ENCODE measurements at regions not wholly inside any gene's neighbourhood (a gene's known extent, or its start where the extent isn't known, plus 50 kb on each side); places are given as distances from the start of the nearest gene placed in this dataset.
"Not testable (repeated sequence)": the region's sequence is repeated elsewhere in the genome, so short reads cannot be mapped to it uniquely, and the experiment has no call there.

DNA sequence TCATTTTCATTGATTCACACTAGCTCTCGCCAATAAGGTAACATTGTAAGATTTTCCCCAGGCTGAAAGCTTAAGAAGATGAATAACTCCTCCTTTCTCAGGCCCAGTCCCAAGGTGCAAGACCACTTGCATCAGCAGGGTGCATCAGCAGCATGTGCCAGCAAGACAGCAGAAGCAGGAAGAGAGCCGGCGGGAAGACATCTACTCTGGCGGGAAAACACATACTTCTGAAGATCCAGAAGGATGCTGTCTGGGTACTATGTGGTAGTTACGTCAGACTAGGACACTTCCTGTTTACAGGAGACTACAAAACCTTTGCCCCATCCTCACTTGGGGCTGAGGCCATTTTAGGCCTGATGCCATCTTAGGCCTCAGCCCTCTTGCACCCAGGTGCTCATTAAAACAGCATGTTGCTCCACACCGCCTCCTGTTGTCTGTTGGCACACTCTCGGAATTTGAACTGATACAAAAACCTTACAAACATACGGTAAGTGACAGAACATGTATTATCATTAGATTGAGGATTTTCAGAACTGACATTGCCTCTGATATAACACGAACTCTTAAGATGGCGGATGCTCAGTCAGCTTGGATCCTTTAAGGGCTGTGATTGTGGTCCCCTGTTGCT, 886.5 kb upstream of the EPHA5 start:
- Histone ChIP-seq H3K9me3 (no peaks in the 10 kb centered on the region), H3K4me1 (no peaks in the 10 kb centered on the region), H3K36me3 (no peaks in the 10 kb centered on the region), H3K27me3 (no peaks in the 10 kb centered on the region), H3K4me3 (no peak overlapping the region), H3K27ac (no peak overlapping the region)
- DNase-seq: no peak
- TF ChIP-seq CTCF (IDR thresholded peaks at IDR 0.05): no peak
- TF ChIP-seq POLR2A (IDR thresholded peaks at IDR 0.05): no peak
- intact Hi-C loops (cut with DNase I; ENCODE audit: low total_unique reads): no loop called here

DNA sequence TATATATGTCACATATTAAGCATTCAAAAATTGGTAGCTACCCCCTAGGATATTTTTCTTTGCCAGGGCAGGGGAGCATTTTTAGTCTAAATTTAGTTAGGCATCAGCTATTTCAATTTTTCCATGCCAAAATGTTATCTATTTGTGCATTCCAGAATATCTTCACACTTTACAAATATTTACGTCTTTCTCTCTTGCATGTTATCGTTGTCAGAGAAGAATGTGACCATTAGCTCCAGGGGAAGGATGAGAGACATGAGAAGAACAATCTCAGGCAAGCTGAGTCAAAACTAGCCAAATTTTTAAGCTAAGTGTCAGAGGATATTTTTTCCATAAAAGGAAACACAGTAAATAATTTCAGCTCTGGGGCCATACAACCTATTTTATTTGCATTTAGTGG, 885.0 kb upstream of the EPHA5 start:
- Histone ChIP-seq H3K4me3 (no peak overlapping the region), H3K9me3 (no peaks in the 10 kb centered on the region), H3K27ac (no peak overlapping the region), H3K4me1 (no peaks in the 10 kb centered on the region), H3K36me3 (no peaks in the 10 kb centered on the region), H3K27me3 (no peaks in the 10 kb centered on the region)
- intact Hi-C loops (cut with DNase I; ENCODE audit: low total_unique reads): no loop called here
- DNase-seq: no peak
- TF ChIP-seq CTCF (IDR thresholded peaks at IDR 0.05) (no peak), POLR2A (IDR thresholded peaks at IDR 0.05) (no peak)

GRCh38 chr4:66554826-66555225, 884.5 kb upstream of the EPHA5 start:
- DNase-seq: no peak
- Histone ChIP-seq H3K27me3 (no peaks in the 10 kb centered on the region), H3K27ac (no peak overlapping the region), H3K4me3 (no peak overlapping the region), H3K4me1 (no peaks in the 10 kb centered on the region), H3K36me3 (no peaks in the 10 kb centered on the region), H3K9me3 (no peaks in the 10 kb centered on the region)
- TF ChIP-seq CTCF (IDR thresholded peaks at IDR 0.05): no peak
- no peak for TF ChIP-seq POLR2A (IDR thresholded peaks at IDR 0.05)
- intact Hi-C loops (cut with DNase I; ENCODE audit: low total_unique reads): no loop called here

- H3K9me3 ChIP-seq; H3K4me1 ChIP-seq; DNase-seq; intact Hi-C loops (cut with DNase I; ENCODE audit: low total_unique reads); H3K36me3 ChIP-seq; H3K27me3 ChIP-seq; H3K4me3 ChIP-seq; H3K27ac ChIP-seq: not testable (repeated sequence)
Observed at GRCh38 chr4:66545301-66545700, 875.0 kb upstream of the EPHA5 start.

DNA sequence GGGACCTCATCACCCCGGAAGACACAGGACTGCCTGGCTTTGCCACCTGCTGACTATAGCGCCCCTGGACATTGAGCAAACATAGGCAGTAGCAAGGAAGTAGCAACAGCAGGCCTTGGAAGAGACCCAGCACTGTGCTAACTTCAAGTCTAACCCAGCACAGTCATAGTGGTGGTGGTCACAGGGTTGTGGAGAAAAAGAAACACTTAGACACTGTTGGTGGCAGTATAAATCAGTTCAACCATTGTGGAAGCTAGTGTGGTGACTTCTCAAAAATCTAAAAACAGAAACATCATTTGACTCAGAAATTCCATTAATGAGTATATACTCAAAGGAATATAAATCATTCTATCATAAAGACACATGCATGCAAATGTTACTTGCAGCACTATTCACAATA, 874.0 kb upstream of the EPHA5 start:
- Histone ChIP-seq H3K4me3 (no peak overlapping the region), H3K36me3 (no peaks in the 10 kb centered on the region), H3K27me3 (no peaks in the 10 kb centered on the region), H3K4me1 (no peaks in the 10 kb centered on the region), H3K27ac (no peak overlapping the region), H3K9me3 (no peaks in the 10 kb centered on the region)
- no peak for TF ChIP-seq CTCF (IDR thresholded peaks at IDR 0.05)
- no peak for TF ChIP-seq POLR2A (IDR thresholded peaks at IDR 0.05)
- DNase-seq: no peak
- intact Hi-C loops (cut with DNase I; ENCODE audit: low total_unique reads): no loop called here

DNA sequence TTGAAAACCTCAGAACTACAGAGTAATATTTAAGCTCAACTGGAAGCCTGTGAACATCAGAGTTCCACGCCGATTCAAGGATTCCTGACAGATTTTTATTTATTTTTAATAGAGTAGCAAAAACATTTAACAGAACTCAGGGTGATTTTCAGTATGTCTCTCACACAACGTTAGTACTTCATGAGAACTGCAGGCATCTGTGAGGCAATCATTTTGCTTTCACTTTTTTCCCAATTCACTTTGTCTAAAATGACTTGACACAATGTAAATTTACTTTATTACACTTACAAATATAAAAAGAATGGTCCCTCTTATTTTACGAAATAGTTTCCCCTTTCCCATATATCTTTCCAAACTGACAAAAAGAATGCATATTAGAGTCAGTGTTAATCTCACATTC, 869.5 kb upstream of the EPHA5 start:
- Histone ChIP-seq H3K27ac (no peak overlapping the region), H3K36me3 (no peaks in the 10 kb centered on the region), H3K9me3 (no peaks in the 10 kb centered on the region), H3K4me1 (no peaks in the 10 kb centered on the region), H3K4me3 (no peak overlapping the region), H3K27me3 (no peaks in the 10 kb centered on the region)
- DNase-seq: no peak
- intact Hi-C loops (cut with DNase I; ENCODE audit: low total_unique reads): no loop called here
- no peak for TF ChIP-seq CTCF (IDR thresholded peaks at IDR 0.05)
- no peak for TF ChIP-seq POLR2A (IDR thresholded peaks at IDR 0.05)

Data from uterus (tissue), 3 donors.